Activated CD4-positive, alpha-beta T cell treated with anti-CD3 and anti-CD28 coated beads, Interleukin-2, Interleukin-4, amounts not matched to agents 100 ng/mL and 50 ng/mL, durations not matched to agents 16 hours and 8 hours (primary cell): ENCODE measurements at regions not wholly inside any gene's neighbourhood (a gene's known extent, or its start where the extent isn't known, plus 50 kb on each side); places are given as distances from the start of the nearest gene placed in this dataset.

Source experiments
- DNase-seq: peaks from one replicate; pipeline ENCODE4 v3.0.0-alpha.2; 2020; ENCODE audit warnings: low spot score

DNA sequence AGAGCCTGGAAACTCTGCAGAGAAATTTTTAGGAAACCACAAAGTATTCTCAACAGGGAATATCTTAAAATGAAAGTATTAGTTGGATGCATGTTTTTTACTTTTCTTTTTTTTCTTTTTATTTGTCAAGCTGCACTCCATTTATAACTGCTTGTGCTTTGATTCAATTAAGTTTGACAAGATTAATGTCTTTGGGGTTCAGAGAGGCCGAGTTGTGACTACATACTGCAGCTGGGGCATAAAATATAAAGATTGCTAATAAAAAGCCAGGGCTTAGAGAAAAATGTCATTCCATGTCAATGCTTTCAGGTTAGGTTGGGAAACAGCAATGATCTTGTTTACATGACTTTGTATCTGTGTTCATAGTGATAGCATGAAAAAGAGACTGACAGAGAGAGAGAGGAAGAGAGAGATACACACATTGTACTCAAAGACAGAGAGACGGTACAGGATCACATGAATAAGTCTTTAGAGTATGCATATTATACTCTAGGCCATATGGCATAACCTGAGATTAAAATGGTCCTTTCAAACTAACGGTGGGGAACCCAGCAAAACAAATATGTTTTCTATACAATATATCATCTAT is 1022.3 kb upstream of the CNTNAP5 start:
- DNase-seq, result no peak

DNA sequence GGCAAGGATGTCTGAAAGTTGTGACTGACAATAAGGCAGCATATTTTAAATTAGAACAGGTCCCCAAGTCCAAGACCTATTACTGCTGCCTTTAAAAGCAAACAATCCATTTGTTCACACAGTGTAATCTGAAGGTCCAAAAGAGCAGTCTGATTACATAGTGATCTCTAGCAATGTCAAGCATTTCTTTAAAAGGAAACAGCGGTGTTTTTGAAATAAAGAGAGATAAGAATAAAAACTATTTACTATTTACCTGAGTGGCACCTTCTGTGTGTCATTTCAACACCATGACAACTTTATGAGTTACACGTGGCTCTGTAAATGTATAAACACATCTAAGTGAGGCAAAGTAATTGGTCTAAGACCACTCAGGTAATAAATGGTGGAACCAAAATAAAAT is 1009.9 kb upstream of the CNTNAP5 start:
- DNase-seq, result no peak

GRCh38 chr2:123035541-123035940 is 989.5 kb upstream of the CNTNAP5 start:
- no peak for DNase-seq

DNA sequence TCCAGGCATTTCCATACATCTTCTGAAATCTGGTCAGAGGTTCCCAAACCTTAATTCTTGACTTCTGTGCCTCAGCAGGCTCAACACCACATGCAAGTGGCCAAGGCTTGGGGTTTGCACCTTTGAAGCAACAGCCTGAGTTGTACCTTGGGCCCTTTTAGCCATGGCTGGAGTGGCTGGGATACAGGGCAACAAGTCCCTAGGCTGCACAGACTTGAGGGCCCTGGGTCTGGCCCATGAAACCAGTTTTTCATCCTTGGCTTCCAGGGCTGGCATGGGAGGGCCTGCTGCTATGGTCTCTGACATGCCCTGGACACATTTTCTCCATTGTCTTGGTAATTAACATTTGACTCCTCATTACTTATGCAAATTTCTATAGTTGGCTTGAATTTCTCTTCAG is 988.8 kb upstream of the CNTNAP5 start:
- DNase-seq, result no peak

DNA sequence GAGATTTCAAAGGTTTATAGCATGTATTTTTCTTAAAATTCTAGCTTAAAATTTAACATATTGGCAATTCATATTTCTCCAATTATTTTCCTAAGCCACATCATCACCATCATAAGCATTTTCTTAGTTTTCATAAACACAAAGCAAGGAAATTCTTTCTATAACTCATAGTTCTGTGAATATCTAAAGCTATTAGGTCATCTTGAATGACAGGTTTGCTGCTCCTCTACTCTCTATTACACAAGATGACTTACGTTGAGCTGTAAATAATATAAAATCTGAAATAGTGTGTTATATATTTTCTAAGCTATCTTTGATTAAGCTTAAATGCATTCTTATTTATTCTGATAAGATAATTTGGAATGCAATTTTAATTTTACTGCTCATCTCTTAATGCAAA is 984.6 kb upstream of the CNTNAP5 start:
- DNase-seq, result no peak

GRCh38 chr2:123043458-123043857 is 981.6 kb upstream of the CNTNAP5 start:
- DNase-seq, result no peak

DNA sequence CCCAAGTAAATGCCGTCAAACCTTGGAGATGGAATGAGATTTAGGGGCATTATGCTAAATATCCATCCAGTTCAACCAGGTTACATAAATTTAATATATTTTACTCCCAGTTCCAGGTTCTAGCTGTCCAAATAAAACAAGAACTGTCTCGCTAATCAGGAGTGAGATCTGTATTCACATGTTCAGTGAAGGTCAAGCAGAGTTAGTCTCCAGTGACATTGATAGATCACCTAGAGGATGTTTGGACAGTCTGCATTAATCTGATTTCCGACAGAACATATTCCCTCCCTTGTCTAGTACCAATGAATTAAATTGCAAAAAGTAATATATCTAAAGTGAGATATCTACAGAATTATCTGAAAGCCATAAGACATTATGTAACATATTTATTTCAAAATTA is 979.4 kb upstream of the CNTNAP5 start:
- DNase-seq, result no peak

- DNase-seq, result no peak
Measured at GRCh38 chr2:123047186-123047585, 977.9 kb upstream of the CNTNAP5 start.

DNA sequence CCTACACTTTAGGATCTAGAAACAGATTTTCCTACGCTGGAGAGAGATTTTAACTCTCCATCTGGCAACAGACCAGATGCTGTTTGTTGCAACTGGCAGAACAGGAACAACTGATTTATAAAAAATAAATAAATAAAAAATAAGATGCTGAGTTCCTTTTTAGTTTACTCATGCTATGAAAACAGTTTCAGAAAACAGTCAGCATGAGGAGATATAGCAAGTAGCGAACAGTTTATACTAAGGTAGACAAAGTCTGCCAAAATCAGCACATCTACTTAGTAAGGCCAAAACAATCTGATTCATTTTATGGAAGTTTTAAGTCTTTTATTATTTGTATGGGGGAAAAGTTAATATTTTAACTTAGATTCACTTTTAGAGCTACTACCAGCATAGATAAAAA is 974.0 kb upstream of the CNTNAP5 start:
- DNase-seq, result no peak

- no peak for DNase-seq
Measured at GRCh38 chr2:123061534-123061933, 963.6 kb upstream of the CNTNAP5 start.

GRCh38 chr2:123073371-123073770 is 951.7 kb upstream of the CNTNAP5 start:
- no peak for DNase-seq

DNA sequence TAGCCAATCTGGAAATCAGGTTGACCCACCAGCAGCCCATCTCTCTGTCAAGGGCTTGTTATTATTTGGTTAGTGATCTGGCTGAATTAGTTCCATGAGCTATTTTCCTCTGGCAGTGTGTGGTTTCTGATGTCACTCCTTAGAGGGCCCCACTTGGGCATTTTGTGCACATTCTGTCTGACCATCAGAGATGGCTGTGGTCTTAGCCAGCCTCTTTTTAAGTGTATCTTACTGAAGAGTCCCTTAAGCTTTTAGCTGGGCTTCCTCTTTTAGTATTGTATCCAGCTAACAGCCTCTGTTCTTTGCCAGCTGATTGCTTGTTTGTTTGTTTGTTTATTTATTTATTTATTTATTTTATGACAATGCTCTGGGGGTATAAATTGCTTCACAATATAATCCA is 951.1 kb upstream of the CNTNAP5 start:
- no peak for DNase-seq

DNA sequence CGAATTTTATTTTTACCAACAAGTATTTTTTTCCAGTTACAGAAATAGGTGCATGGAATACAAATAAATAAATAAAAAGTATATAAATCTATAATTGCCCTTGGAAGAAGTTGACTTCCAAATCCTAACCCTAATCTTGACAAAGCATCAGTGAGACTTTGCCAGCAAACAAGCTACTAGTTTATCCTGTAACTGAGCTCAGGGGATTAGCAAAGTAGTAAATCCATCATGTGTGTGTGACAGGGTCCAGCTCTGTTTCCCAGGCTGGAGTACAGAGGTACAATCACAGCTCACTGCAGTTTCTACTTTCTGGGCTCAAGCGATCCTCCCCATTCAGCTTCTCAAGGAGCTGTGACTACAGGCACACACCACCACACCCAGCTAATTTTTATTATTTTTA is 948.0 kb upstream of the CNTNAP5 start:
- no peak for DNase-seq

DNA sequence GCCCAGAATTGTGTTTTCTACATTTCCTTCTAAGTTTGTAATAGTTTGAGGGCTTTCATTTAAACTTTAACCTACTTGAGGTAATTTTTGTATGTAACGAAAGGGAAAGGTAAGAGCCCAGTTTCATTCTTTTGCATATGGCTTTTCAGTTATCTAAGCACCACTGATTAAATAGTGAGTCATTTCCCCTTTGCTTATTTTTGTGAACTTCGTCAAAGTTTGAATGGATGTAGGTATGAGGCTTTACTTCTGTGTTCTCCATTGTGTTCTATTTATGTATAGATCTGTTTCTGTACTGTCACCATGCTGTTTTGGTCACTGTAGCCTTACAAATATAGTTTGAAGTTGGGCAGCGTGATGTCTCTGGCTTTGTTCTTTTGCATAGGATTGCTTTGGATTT is 944.8 kb upstream of the CNTNAP5 start:
- no peak for DNase-seq

GRCh38 chr2:123085484-123085883 is 939.6 kb upstream of the CNTNAP5 start:
- DNase-seq, result no peak

DNA sequence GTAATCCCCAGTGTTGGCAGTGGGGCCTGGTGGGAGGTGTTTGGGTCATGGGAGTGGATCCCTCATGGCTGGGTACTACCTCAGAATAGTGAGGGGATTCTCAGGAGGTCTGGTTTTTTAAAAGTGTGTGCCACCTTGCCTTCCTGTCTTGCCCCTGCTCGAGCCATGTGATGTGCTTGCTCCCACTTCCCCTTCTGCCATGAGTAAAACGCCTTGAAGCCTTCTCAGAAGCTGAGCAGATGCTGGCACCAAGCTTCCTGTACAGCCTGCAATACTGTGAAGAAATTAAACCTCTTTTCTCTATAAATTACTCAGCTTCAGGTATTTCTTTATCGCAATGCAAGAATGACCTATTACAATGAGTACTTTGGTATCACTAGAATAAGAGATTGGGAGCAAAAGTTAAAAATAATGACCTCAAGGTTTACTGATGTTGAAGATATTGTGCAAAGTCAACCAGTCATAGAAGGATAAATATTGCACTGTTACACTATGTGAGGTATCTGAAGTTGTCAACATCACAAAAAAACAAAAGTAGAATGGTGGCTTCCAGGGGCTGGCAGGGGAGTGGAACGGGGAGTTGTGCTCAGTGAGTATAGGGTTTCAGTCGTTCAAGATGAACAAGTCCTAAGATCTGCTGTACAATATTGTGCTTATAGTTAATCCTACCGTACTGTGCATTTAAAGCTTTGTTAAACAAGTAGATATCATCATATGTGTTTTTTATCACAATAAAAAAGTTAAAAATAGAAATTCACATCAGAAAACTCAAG is 938.3 kb upstream of the CNTNAP5 start:
- no peak for DNase-seq

DNA sequence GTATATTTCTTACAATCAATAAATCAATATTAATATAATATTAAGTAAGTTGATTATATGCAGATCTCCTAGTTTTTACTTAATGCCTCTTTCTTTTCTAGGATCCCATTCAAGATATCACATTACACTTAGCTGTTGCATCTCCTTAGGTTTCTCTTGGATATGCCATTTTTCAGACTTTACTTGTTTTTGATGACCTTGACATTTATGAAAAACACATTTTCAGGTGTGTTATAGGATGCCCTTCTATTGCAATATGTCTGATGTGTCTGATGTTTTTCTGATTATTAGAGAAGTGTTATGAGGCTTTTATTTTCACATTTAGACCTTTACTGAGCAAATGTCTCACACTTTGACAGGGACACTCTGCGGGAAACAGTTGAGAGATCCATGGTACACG is 933.6 kb upstream of the CNTNAP5 start:
- no peak for DNase-seq

DNA sequence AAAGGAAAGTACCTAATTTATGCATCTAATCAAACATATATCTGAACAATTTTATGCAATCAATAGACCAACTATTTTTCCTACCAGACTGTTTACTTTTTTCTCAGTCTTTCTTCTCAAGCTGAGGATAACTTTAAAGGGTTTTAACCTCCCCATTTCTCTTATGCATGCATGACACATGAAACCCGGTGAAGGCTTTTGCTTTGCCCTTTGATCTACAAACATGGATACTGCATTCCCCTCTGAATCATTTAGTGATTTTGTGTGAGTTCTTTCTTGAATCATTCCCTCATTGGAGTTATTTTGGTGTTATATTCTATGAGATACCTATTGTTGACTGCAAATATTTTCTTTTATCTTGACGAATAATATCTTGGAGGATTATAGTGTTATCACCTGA is 931.9 kb upstream of the CNTNAP5 start:
- no peak for DNase-seq

DNA sequence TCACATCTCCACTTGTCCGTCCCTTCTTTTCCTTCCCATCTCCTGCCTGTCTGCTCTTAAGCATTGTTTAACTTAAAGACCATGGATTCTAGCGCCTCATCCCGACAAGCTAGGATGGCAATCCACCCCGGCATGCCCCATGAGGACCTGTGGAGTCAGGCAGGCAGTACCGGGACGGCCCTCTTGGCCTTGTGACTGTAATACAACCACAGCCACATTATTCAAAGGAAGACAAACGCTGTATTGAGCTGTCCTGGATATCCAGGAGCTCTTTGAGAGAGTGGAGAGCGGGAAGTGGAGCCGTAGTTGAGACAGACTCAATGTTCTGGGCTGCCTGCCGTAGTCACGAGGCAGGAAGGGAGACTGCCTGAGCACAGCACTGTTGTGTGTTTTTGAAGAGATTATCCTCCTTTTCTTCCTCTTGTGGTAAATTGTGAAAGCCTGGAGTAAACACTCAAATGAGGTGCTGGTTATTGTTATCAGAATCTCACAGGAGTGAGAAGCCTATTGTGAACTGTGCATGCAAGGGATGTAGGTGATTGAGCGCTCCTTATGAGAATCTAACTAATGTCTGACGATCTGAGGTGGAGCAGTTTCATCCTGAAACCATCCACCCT is 929.8 kb upstream of the CNTNAP5 start:
- no peak for DNase-seq

GRCh38 chr2:123098619-123099018 is 926.5 kb upstream of the CNTNAP5 start:
- no peak for DNase-seq

GRCh38 chr2:123101434-123101833 is 923.7 kb upstream of the CNTNAP5 start:
- DNase-seq, result no peak

DNA sequence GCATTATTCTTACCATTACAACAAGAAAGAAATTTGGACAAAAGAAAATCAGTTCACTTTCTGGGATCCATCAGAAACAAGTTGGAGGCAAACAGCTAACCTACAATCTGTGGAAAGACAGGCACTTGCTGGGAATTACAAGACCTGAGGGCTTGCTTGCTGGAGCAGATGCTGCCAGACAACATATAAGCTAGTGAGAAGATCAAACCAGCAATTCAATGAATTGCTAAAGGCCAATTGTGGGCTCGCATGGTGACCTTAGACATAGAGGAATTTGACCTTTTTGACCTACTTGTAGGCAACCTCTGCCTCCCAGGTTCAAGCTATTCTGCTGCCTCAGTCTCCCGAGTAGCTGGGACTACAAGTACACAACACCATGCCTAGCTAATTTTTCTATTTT is 921.2 kb upstream of the CNTNAP5 start:
- no peak for DNase-seq

DNA sequence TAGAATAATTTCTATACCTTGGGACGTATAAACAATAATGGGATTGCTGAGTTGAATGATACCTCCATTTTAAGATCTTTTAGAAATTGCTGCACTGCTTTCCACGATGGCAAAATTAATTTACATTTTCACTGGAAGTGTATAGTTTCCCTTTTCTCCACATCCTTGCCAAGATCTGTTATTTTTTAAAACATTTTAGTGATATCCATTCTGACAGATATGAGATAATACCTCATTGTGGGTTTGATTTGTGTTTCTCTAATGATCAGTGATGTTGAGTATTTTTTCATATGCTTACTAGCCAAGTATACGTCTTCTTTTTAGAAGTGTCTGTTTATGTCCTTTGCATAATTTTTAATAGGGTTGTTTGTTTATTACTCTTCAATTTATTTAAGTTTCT is 908.5 kb upstream of the CNTNAP5 start:
- no peak for DNase-seq

- no peak for DNase-seq
Measured at GRCh38 chr2:123127236-123127635, 897.9 kb upstream of the CNTNAP5 start.
